ENCODE measurements at regions not wholly inside any gene's neighbourhood (a gene's known extent, or its start where the extent isn't known, plus 50 kb on each side); places are given as distances from the start of the nearest gene placed in this dataset.

GRCh38 chr10:8481718-8482504 is 427.4 kb downstream of the GATA3 start:
- TF ChIP-seq CTCF (IDR thresholded peaks at IDR 0.05; ENCODE audit: insufficient read depth, low read length, poor library complexity, severe bottlenecking) = no peak
- no peak for TF ChIP-seq EZH2phosphoT487 (conservative IDR thresholded peaks at IDR 0.05; ENCODE audit: low read length)
